Astrocyte of the spinal cord (primary cell): ENCODE measurements at regions not wholly inside any gene's neighbourhood (a gene's known extent, or its start where the extent isn't known, plus 50 kb on each side); places are given as distances from the start of the nearest gene placed in this dataset.

Experiments
- DNase-seq: peaks from one replicate; pipeline ENCODE4 v3.0.0; 2011; ENCODE audit warnings: low read depth, low spot score
- H3K4me3 ChIP-seq: 2 replicates; pipeline ENCODE4 v1.5.1; 2011; ENCODE audit warnings: low read depth, mild to moderate bottlenecking, low read length, moderate library complexity
- in situ Hi-C: cut with HindIII; loops from 2 replicates; pipeline ENCODE4 v1.10.0; 2017; ENCODE audit warnings: low sequenced_read_pairs
- TF ChIP-seq, protein P1 (sequence below): IDR thresholded peaks from 2 replicates; pipeline ENCODE4 v1.5.1; 2012; ENCODE audit warnings: low read depth, mild to moderate bottlenecking, low read length, inconsistent platforms

- TF ChIP-seq, protein P1, sequence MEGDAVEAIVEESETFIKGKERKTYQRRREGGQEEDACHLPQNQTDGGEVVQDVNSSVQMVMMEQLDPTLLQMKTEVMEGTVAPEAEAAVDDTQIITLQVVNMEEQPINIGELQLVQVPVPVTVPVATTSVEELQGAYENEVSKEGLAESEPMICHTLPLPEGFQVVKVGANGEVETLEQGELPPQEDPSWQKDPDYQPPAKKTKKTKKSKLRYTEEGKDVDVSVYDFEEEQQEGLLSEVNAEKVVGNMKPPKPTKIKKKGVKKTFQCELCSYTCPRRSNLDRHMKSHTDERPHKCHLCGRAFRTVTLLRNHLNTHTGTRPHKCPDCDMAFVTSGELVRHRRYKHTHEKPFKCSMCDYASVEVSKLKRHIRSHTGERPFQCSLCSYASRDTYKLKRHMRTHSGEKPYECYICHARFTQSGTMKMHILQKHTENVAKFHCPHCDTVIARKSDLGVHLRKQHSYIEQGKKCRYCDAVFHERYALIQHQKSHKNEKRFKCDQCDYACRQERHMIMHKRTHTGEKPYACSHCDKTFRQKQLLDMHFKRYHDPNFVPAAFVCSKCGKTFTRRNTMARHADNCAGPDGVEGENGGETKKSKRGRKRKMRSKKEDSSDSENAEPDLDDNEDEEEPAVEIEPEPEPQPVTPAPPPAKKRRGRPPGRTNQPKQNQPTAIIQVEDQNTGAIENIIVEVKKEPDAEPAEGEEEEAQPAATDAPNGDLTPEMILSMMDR = no peak
- in situ Hi-C loops = no loop called here
- DNase-seq = no peak
- H3K4me3 ChIP-seq = no peak overlapping the region
Observed at GRCh38 chr3:150165396-150166094, 194.8 kb upstream of the PFN2 start.

DNA sequence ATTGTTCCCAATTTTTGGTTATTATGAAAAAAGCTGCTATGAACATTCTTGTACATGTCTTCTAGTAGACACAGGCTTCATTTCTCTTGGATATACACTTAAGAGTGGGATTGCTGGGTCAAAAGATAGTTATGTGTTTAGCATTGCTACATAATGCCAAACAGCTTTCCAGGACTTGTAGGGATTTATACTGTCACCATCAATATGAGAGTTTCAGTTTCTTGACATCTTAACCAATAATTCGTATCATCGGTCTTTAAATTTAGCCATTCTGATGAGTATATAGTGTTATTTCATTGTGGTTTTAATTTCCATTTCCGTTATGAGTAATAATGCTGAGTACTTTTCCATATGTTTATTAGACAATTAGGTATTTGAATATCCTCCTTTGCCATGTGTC is 190.3 kb upstream of the PFN2 start:
- TF ChIP-seq, protein P1 = no peak
- no peak for DNase-seq
- in situ Hi-C loops = no loop called here
- H3K4me3 ChIP-seq = no peak overlapping the region

DNA sequence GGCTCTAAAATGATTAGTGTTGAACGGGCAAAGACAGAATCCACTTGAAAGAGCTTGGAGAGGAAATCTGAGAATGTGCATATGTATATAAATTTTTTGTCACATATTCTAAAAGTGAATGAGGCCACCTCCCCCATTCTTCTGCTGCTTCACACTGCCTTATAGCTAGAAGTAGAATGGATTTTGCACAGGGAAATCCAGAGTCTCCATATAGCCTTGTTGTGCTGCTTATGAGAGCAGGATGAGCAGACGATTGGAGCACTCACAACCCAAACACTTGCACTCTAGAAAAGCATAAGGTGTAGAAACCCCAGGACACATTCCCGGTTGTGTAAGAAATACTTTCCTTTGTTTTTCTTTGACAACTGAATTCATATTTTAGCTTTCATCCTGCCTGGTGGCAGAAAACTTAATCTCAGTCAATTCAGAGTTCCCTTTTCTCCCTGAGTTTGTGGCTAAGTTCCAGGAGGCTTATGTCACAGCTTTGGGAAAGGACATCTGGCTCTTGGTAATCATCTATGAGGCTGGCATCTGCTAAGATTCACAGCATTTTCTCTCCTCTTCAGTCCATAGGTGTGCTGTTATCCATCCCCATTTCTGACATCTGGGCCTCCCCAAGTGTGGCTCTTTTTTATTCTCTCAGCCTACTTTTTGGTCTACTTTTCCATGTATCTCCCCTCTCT is 188.4 kb upstream of the PFN2 start:
- no peak overlapping the region for H3K4me3 ChIP-seq
- in situ Hi-C loops = no loop called here
- DNase-seq = peak; percentile 31

GRCh38 chr3:150152567-150152966 is 181.9 kb upstream of the PFN2 start:
- TF ChIP-seq, protein P1 = no peak
- in situ Hi-C loops = no loop called here
- no peak for DNase-seq
- no peak overlapping the region for H3K4me3 ChIP-seq

More for the DNA sequence above, 188.4 kb upstream of the PFN2 start:
- TF ChIP-seq, protein P1 = no peak

DNA sequence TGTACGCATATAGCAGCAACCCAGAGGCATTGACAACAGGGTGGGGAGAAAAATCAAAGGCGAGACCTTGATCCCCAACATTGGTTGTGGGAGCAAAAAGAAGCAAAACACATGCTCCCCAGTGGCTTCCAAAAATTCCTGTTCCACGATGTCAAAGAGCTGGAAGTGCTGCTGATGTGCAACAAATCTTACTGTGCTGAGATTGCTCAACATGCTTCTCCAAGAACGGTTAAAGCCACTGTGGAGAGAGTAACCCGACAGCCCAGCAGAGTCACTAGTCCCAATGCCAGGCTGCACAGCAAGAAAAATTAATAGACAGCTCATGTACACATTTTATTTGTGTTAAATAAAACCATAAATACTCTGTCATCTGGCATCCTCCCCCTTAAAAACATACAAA is 179.9 kb upstream of the PFN2 start:
- no peak overlapping the region for H3K4me3 ChIP-seq
- DNase-seq = no peak
- TF ChIP-seq, protein P1 = no peak
- in situ Hi-C loops = no loop called here

- in situ Hi-C loops = no loop called here
- peak; percentile 83 for DNase-seq
- H3K4me3 ChIP-seq = no peak overlapping the region
- TF ChIP-seq, protein P1 = no peak
Observed at GRCh38 chr3:150149651-150150051, 179.0 kb upstream of the PFN2 start.
